KMS-11 (cell line): ENCODE measurements at regions not wholly inside any gene's neighbourhood (a gene's known extent, or its start where the extent isn't known, plus 50 kb on each side); places are given as distances from the start of the nearest gene placed in this dataset.

Experiments
- H2AFZ ChIP-seq: fragments of 200-600 bp; sonication (generic); 2 replicates; pipeline ENCODE4 v1.6.1; 2016; ENCODE audit warnings: antibody characterized with exemption, mixed run types, low read depth
- H3K27ac ChIP-seq: fragments of 200-600 bp; sonication (generic); 2 replicates; pipeline ENCODE4 v1.6.1; 2016; ENCODE audit warnings: mild to moderate bottlenecking, mixed run types
- H3K27me3 ChIP-seq: fragments of 200-600 bp; sonication (generic); 2 replicates; pipeline ENCODE4 v1.6.1; 2017; ENCODE audit warnings: mild to moderate bottlenecking, low read depth, mixed run types, moderate library complexity; ENCODE audit not compliant: insufficient read depth
- H3K36me3 ChIP-seq: fragments of 200-600 bp; sonication (generic); 2 replicates; pipeline ENCODE4 v1.6.1; 2017; ENCODE audit warnings: mild to moderate bottlenecking, mixed run types; ENCODE audit not compliant: insufficient read depth
- H3K4me1 ChIP-seq: fragments of 200-600 bp; sonication (generic); 2 replicates; pipeline ENCODE4 v1.6.1; 2016; ENCODE audit warnings: mild to moderate bottlenecking, low read depth, mixed run types; ENCODE audit not compliant: poor library complexity, severe bottlenecking
- H3K4me2 ChIP-seq: fragments of 200-600 bp; sonication (generic); 2 replicates; pipeline ENCODE4 v1.7.0; 2016; ENCODE audit warnings: mild to moderate bottlenecking, mixed run types
- H3K4me3 ChIP-seq: fragments of 200-600 bp; sonication (generic); IDR thresholded peaks from 2 replicates; pipeline ENCODE4 v1.6.1; 2017; ENCODE audit warnings: low read depth, low read length, mixed read lengths; ENCODE audit not compliant: insufficient read depth
- H3K79me2 ChIP-seq: fragments of 200-600 bp; sonication (generic); 2 replicates; pipeline ENCODE4 v1.6.1; 2016; ENCODE audit warnings: low read depth, mixed run types; ENCODE audit not compliant: insufficient read depth
- H3K9ac ChIP-seq: fragments of 200-600 bp; sonication (generic); 2 replicates; pipeline ENCODE4 v1.6.1; 2016; ENCODE audit warnings: mild to moderate bottlenecking, mixed run types
- H4K20me1 ChIP-seq: fragments of 200-600 bp; sonication (generic); 2 replicates; pipeline ENCODE4 v1.6.1; 2016; ENCODE audit warnings: mild to moderate bottlenecking, mixed run types; ENCODE audit not compliant: insufficient read depth
- CTCF ChIP-seq: fragments of 200-600 bp; sonication (generic); conservative IDR thresholded peaks from 2 replicates; pipeline ENCODE4 v1.6.1; 2017; ENCODE audit warnings: low read depth, mild to moderate bottlenecking, antibody characterized with exemption, low read length, moderate library complexity, mixed read lengths

GRCh38 chr18:73933685-73934084 is 213.9 kb downstream of the FBXO15 start:
- Histone ChIP-seq H3K4me1 (no peaks in the 10 kb centered on the region), H4K20me1 (no peaks in the 10 kb centered on the region), H3K4me2 (no peak overlapping the region), H3K27me3 (no peaks in the 10 kb centered on the region), H3K4me3 (no peak overlapping the region), H3K9ac (no peak overlapping the region), H3K36me3 (no peaks in the 10 kb centered on the region), H3K27ac (no peak overlapping the region), H2AFZ (no peak overlapping the region), H3K79me2 (no peaks in the 10 kb centered on the region)
- TF ChIP-seq CTCF, result no peak

GRCh38 chr18:73932976-73933375 is 214.7 kb downstream of the FBXO15 start:
- H3K27me3 ChIP-seq, result no peaks in the 10 kb centered on the region
- no peaks in the 10 kb centered on the region for H4K20me1 ChIP-seq
- H2AFZ ChIP-seq, result no peak overlapping the region
- no peak overlapping the region for H3K4me3 ChIP-seq
- H3K36me3 ChIP-seq, result no peaks in the 10 kb centered on the region
- H3K27ac ChIP-seq, result no peak overlapping the region
- no peaks in the 10 kb centered on the region for H3K4me1 ChIP-seq
- TF ChIP-seq CTCF, result no peak
- no peak overlapping the region for H3K4me2 ChIP-seq
- H3K9ac ChIP-seq, result no peak overlapping the region
- H3K79me2 ChIP-seq, result no peaks in the 10 kb centered on the region

- Histone ChIP-seq H4K20me1 (no peaks in the 10 kb centered on the region), H2AFZ (no peak overlapping the region), H3K36me3 (no peaks in the 10 kb centered on the region), H3K27ac (no peak overlapping the region), H3K4me3 (no peak overlapping the region), H3K4me2 (no peak overlapping the region), H3K27me3 (no peaks in the 10 kb centered on the region), H3K4me1 (no peaks in the 10 kb centered on the region), H3K9ac (no peak overlapping the region), H3K79me2 (no peaks in the 10 kb centered on the region)
- no peak for TF ChIP-seq CTCF
These were observed 220.1 kb downstream of the FBXO15 start for GRCh38 chr18:73927496-73927895.

- no peaks in the 10 kb centered on the region for H3K4me1 ChIP-seq
- H2AFZ ChIP-seq, result no peak overlapping the region
- H3K4me3 ChIP-seq, result no peak overlapping the region
- TF ChIP-seq CTCF, result no peak
- no peak overlapping the region for H3K27ac ChIP-seq
- H4K20me1 ChIP-seq, result no peaks in the 10 kb centered on the region
- H3K27me3 ChIP-seq, result no peaks in the 10 kb centered on the region
- H3K36me3 ChIP-seq, result no peaks in the 10 kb centered on the region
- H3K4me2 ChIP-seq, result no peak overlapping the region
- no peaks in the 10 kb centered on the region for H3K79me2 ChIP-seq
- H3K9ac ChIP-seq, result no peak overlapping the region
These were observed 222.8 kb downstream of the FBXO15 start for GRCh38 chr18:73924836-73925235.

GRCh38 chr18:73924307-73924706 is 223.3 kb downstream of the FBXO15 start:
- Histone ChIP-seq H3K27ac (no peak overlapping the region), H3K79me2 (no peaks in the 10 kb centered on the region), H2AFZ (no peak overlapping the region), H3K36me3 (no peaks in the 10 kb centered on the region), H3K4me3 (no peak overlapping the region), H3K9ac (no peak overlapping the region), H3K27me3 (no peaks in the 10 kb centered on the region), H3K4me1 (no peaks in the 10 kb centered on the region), H4K20me1 (no peaks in the 10 kb centered on the region), H3K4me2 (no peak overlapping the region)
- no peak for TF ChIP-seq CTCF
